ENCODE measurements at regions not wholly inside any gene's neighbourhood (a gene's known extent, or its start where the extent isn't known, plus 50 kb on each side); places are given as distances from the start of the nearest gene placed in this dataset.

GRCh38 chr18:64219517-64219916 lies 70.6 kb upstream of the LINC00305 start:
- POLR2A ChIA-PET = no interaction called here
- no peak for TF ChIP-seq CTCF (IDR thresholded peaks at IDR 0.05; ENCODE audit: low read depth, low read length)

GRCh38 chr18:64210401-64210949 lies 61.6 kb upstream of the LINC00305 start:
- TF ChIP-seq CTCF (IDR thresholded peaks at IDR 0.05; ENCODE audit: low read depth, low read length) = no peak
- no peak overlapping the region for H3K4me3 ChIP-seq (ENCODE audit: low read depth, low read length)
- DNase-seq (ENCODE audit: low read depth, low spot score) = no peak
- H3K27ac ChIP-seq (ENCODE audit: low read depth, low read length) = no peak overlapping the region
- CTCF ChIA-PET = no interaction called here
- H3K9me3 ChIP-seq (ENCODE audit: control insufficient read depth, insufficient read depth, low read length) = peaks cover 15% of the 10 kb centered on the region
- POLR2A ChIA-PET = no interaction called here
- H3K27me3 ChIP-seq (ENCODE audit: control insufficient read depth, insufficient read depth, low read length) = no peaks in the 10 kb centered on the region

More at GRCh38 chr18:64219517-64219916, 70.6 kb upstream of the LINC00305 start:
- DNase-seq (ENCODE audit: low read depth, low spot score) = no peak
- CTCF ChIA-PET = no interaction called here
- H3K9me3 ChIP-seq (ENCODE audit: control insufficient read depth, insufficient read depth, low read length) = peaks cover 11% of the 10 kb centered on the region
- no peaks in the 10 kb centered on the region for H3K27me3 ChIP-seq (ENCODE audit: control insufficient read depth, insufficient read depth, low read length)
- H3K4me3 ChIP-seq (ENCODE audit: low read depth, low read length) = no peak overlapping the region
- no peak overlapping the region for H3K27ac ChIP-seq (ENCODE audit: low read depth, low read length)

- TF ChIP-seq CTCF (IDR thresholded peaks at IDR 0.05; ENCODE audit: low read depth, low read length) = no peak
- Histone ChIP-seq H3K4me3 (ENCODE audit: low read depth, low read length) (no peak overlapping the region), H3K27ac (ENCODE audit: low read depth, low read length) (no peak overlapping the region), H3K9me3 (ENCODE audit: control insufficient read depth, insufficient read depth, low read length) (peaks cover 15% of the 10 kb centered on the region), H3K27me3 (ENCODE audit: control insufficient read depth, insufficient read depth, low read length) (no peaks in the 10 kb centered on the region)
- ChIA-PET CTCF (no interaction called here), POLR2A (no interaction called here)
- no peak for DNase-seq (ENCODE audit: low read depth, low spot score)
These were observed 59.6 kb upstream of the LINC00305 start for GRCh38 chr18:64208516-64208915.

- ChIA-PET CTCF (no interaction called here), POLR2A (no interaction called here)
- H3K27ac ChIP-seq (ENCODE audit: low read depth, low read length) = no peak overlapping the region
- H3K9me3 ChIP-seq (ENCODE audit: control insufficient read depth, insufficient read depth, low read length) = peaks cover 18% of the 10 kb centered on the region
- no peak for DNase-seq (ENCODE audit: low read depth, low spot score)
- no peak overlapping the region for H3K4me3 ChIP-seq (ENCODE audit: low read depth, low read length)
- TF ChIP-seq CTCF (IDR thresholded peaks at IDR 0.05; ENCODE audit: low read depth, low read length) = no peak
- no peaks in the 10 kb centered on the region for H3K27me3 ChIP-seq (ENCODE audit: control insufficient read depth, insufficient read depth, low read length)
These were observed 58.9 kb upstream of the LINC00305 start for GRCh38 chr18:64207820-64208219.

GRCh38 chr18:64203295-64203694 lies 54.4 kb upstream of the LINC00305 start:
- ChIA-PET CTCF (no interaction called here), POLR2A (no interaction called here)
- H3K27ac ChIP-seq (ENCODE audit: low read depth, low read length) = no peak overlapping the region
- no peak overlapping the region for H3K4me3 ChIP-seq (ENCODE audit: low read depth, low read length)
- no peaks in the 10 kb centered on the region for H3K27me3 ChIP-seq (ENCODE audit: control insufficient read depth, insufficient read depth, low read length)
- DNase-seq (ENCODE audit: low read depth, low spot score) = no peak
- no peak for TF ChIP-seq CTCF (IDR thresholded peaks at IDR 0.05; ENCODE audit: low read depth, low read length)
- H3K9me3 ChIP-seq (ENCODE audit: control insufficient read depth, insufficient read depth, low read length) = peaks cover 22% of the 10 kb centered on the region
